Testis (tissue), 2 donors: ENCODE measurements at regions not wholly inside any gene's neighbourhood (a gene's known extent, or its start where the extent isn't known, plus 50 kb on each side); places are given as distances from the start of the nearest gene placed in this dataset.

Source experiments
- DNase-seq: peaks from one replicate; pipeline ENCODE4 v3.0.0-alpha.2; 2019
- H3K27ac ChIP-seq, 2 donors: fragments of 200-600 bp; sonication (generic); one replicate each; pipeline ENCODE4 v1.5.1; 2019
- H3K27me3 ChIP-seq: fragments of 200-600 bp; sonication (generic); one replicate; pipeline ENCODE4 v1.5.1; 2019
- H3K36me3 ChIP-seq: fragments of 200-600 bp; sonication (generic); one replicate; pipeline ENCODE4 v1.5.1; 2017; ENCODE audit warnings: low read depth; ENCODE audit errors: missing control alignments
- H3K4me1 ChIP-seq: fragments of 200-600 bp; sonication (generic); one replicate; pipeline ENCODE4 v1.5.1; 2019
- H3K4me3 ChIP-seq, 2 donors: fragments of 200-600 bp; sonication (generic); one replicate each; pipeline ENCODE4 v1.5.1; 2017 to 2019
- H3K9me3 ChIP-seq: fragments of 200-600 bp; sonication (generic); one replicate; pipeline ENCODE4 v1.5.1; 2017
- POLR2A ChIP-seq: fragments of 450-650 bp; IDR thresholded peaks from one replicate; pipeline ENCODE4 v1.6.1; 2017; ENCODE audit warnings: antibody characterized with exemption, mild to moderate bottlenecking, moderate library complexity
- WGBS, 2 donors: methylation state at CpG; one replicate each; pipeline ENCODE4 v1.1.5; 2018; 5-methylcytosine and 5-hydroxymethylcytosine counted together
- intact Hi-C: fragments of 100-400 bp; cut with DNase I; formaldehyde crosslinking; loops from one replicate; pipeline ENCODE4 v1.15.1; 2023; ENCODE audit warnings: low total_unique reads
- TF ChIP-seq, protein P1 (sequence below), 3 experiments: fragments of 450-650 bp in 2 of 3; fragments of 200-600 bp in 1 of 3; sonication (generic) in 1 of 3; IDR thresholded peaks; one replicate each; pipeline ENCODE4 v1.5.1; 2016 to 2019; ENCODE audit warnings: antibody characterized with exemption in 3 of 3, mild to moderate bottlenecking in 2 of 3, moderate library complexity in 1 of 3

GRCh38 chr13:89324582-89324981 is 1653.4 kb downstream of the SLITRK5 start:
- no peaks in the 10 kb centered on the region for H3K4me1 ChIP-seq
- intact Hi-C loops, result no loop called here
- H3K27me3 ChIP-seq, result no peaks in the 10 kb centered on the region
- H3K4me3 ChIP-seq, result no peak overlapping the region
- no peaks in the 10 kb centered on the region for H3K9me3 ChIP-seq
- TF ChIP-seq, protein P1, sequence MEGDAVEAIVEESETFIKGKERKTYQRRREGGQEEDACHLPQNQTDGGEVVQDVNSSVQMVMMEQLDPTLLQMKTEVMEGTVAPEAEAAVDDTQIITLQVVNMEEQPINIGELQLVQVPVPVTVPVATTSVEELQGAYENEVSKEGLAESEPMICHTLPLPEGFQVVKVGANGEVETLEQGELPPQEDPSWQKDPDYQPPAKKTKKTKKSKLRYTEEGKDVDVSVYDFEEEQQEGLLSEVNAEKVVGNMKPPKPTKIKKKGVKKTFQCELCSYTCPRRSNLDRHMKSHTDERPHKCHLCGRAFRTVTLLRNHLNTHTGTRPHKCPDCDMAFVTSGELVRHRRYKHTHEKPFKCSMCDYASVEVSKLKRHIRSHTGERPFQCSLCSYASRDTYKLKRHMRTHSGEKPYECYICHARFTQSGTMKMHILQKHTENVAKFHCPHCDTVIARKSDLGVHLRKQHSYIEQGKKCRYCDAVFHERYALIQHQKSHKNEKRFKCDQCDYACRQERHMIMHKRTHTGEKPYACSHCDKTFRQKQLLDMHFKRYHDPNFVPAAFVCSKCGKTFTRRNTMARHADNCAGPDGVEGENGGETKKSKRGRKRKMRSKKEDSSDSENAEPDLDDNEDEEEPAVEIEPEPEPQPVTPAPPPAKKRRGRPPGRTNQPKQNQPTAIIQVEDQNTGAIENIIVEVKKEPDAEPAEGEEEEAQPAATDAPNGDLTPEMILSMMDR (IDR thresholded peaks at IDR 0.05), result no peak
- no peak for TF ChIP-seq POLR2A
- DNase-seq, result no peak
- no peaks in the 10 kb centered on the region for H3K36me3 ChIP-seq
- no peak overlapping the region for H3K27ac ChIP-seq

GRCh38 chr13:89343165-89343564 is 1672.0 kb downstream of the SLITRK5 start:
- Histone ChIP-seq H3K9me3 (no peaks in the 10 kb centered on the region), H3K27ac (no peak overlapping the region), H3K4me3 (no peak overlapping the region), H3K4me1 (no peaks in the 10 kb centered on the region), H3K36me3 (no peaks in the 10 kb centered on the region), H3K27me3 (no peaks in the 10 kb centered on the region)
- 77 to 78% methylated on average over 1 of the region's 1 CpG for WGBS, 2 donors
- no peak for DNase-seq
- intact Hi-C loops, result no loop called here
- no peak for TF ChIP-seq POLR2A
- TF ChIP-seq, protein P1 (IDR thresholded peaks at IDR 0.05), result no peak

DNA sequence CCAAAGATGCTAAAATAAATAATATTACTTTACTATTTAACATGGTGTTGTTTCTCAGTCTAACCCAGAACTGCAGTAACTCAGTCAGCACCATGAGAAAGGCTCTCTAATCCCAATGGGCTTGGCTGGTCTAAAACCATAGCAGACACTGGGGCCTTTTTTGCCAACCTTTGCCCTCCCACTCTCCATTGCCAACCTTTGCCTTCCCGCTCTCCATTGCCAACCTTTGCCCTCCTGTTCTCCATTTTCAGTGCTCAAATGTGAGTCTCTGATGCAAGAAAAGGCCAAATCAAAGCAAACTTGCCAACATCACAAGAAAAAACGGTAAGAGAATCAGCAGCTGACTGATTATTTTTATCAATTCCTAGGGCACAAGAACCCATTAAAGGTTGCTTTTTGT is 1681.2 kb downstream of the SLITRK5 start:
- 79 to 89% methylated on average over 2 of the region's 2 CpGs for WGBS, 2 donors

DNA sequence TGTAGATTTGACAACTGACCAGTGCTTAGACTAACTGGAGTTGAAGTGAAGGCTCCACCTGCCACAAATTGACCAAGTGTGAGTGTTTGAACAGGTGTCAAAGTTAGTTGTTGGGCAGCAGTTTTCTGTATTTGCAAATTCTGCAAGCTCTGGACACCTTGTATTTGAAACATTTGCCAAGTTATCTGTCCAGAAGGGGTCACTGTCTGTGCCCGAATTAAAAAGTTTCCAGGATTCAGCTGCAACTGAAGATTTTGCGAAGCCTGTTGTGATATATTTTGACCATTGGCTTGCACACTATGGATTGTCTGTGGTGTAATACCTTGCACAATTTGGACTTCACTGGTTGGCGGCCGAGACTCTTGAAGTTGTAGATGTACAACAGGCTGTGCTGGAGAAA is 1690.7 kb downstream of the SLITRK5 start:
- Histone ChIP-seq H3K4me3 (no peak overlapping the region), H3K36me3 (no peaks in the 10 kb centered on the region), H3K27ac (no peak overlapping the region), H3K9me3 (no peaks in the 10 kb centered on the region), H3K4me1 (no peaks in the 10 kb centered on the region), H3K27me3 (no peaks in the 10 kb centered on the region)
- 80 to 88% methylated on average over 2 to 4 of the region's 4 CpGs for WGBS, 2 donors
- intact Hi-C loops, result no loop called here
- no peak for TF ChIP-seq POLR2A
- TF ChIP-seq, protein P1 (IDR thresholded peaks at IDR 0.05), result peak in 1 of 3 experiments; percentile 12
- no peak for DNase-seq

More for the DNA sequence above, 1681.2 kb downstream of the SLITRK5 start:
- Histone ChIP-seq H3K36me3 (no peaks in the 10 kb centered on the region), H3K27ac (no peak overlapping the region), H3K4me1 (no peaks in the 10 kb centered on the region), H3K4me3 (no peak overlapping the region), H3K9me3 (no peaks in the 10 kb centered on the region), H3K27me3 (no peaks in the 10 kb centered on the region)
- intact Hi-C loops, result no loop called here
- TF ChIP-seq, protein P1 (IDR thresholded peaks at IDR 0.05), result no peak
- no peak for TF ChIP-seq POLR2A
- no peak for DNase-seq

DNA sequence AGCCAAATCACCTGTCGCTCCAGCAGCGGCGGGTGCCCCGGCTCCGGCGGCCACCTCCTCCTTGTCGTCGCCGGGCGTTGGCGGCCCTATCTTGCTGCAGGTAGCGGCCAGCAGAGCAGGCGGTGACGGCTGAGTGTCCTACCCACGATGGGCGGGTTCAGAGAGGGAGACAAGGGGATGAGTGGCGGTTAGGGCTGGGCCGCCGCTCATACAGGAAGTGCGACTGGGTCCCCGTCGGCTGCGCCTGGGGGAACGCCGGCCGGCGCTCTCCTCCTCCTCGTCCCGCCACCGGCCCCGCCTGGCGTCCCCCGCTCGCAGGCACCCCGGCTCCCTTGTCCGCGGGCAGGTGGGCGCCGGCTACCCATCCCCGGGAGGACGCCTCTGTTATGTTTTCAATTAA is 1692.0 kb downstream of the SLITRK5 start:
- no peaks in the 10 kb centered on the region for H3K27me3 ChIP-seq
- no peaks in the 10 kb centered on the region for H3K9me3 ChIP-seq
- TF ChIP-seq POLR2A, result no peak
- TF ChIP-seq, protein P1 (IDR thresholded peaks at IDR 0.05), result no peak
- no peak overlapping the region for H3K27ac ChIP-seq
- WGBS, 2 donors, result 65 to 70% methylated on average over 41 of the region's 41 CpGs
- H3K36me3 ChIP-seq, result no peaks in the 10 kb centered on the region
- H3K4me3 ChIP-seq, result peak overlapping the region; percentile 15 to 21
- no peaks in the 10 kb centered on the region for H3K4me1 ChIP-seq
- intact Hi-C loops, result no loop called here
- no peak for DNase-seq
